GM18519 (cell line): ENCODE measurements at regions not wholly inside any gene's neighbourhood (a gene's known extent, or its start where the extent isn't known, plus 50 kb on each side); places are given as distances from the start of the nearest gene placed in this dataset.

Experiments
- ATAC-seq: cut with Tn5 transposase; IDR thresholded peaks from one replicate; pipeline ENCODE4 v1.9.1; 2021; ENCODE audit warnings: mild to moderate bottlenecking, moderate library complexity; ENCODE audit not compliant: unreplicated experiment, low FRiP score

- no peak for ATAC-seq
These were observed 918.1 kb upstream of the TMPRSS15 start for GRCh38 chr21:19321688-19322087.

GRCh38 chr21:19322360-19322759, 918.8 kb upstream of the TMPRSS15 start:
- no peak for ATAC-seq

- ATAC-seq = no peak
These were observed 923.1 kb upstream of the TMPRSS15 start for GRCh38 chr21:19326531-19327319.

GRCh38 chr21:19328954-19329353, 925.4 kb upstream of the TMPRSS15 start:
- no peak for ATAC-seq

- ATAC-seq = no peak
These were observed 936.7 kb upstream of the TMPRSS15 start for GRCh38 chr21:19340303-19340702.

GRCh38 chr21:19340954-19341353, 937.4 kb upstream of the TMPRSS15 start:
- no peak for ATAC-seq

GRCh38 chr21:19343711-19344110, 940.1 kb upstream of the TMPRSS15 start:
- peak; percentile 86 for ATAC-seq

- no peak for ATAC-seq
These were observed 946.7 kb upstream of the TMPRSS15 start for GRCh38 chr21:19350286-19350685.

- ATAC-seq = no peak
These were observed 949.7 kb upstream of the TMPRSS15 start for GRCh38 chr21:19353256-19353655.

- peak; percentile 84 for ATAC-seq
These were observed 965.4 kb upstream of the TMPRSS15 start for GRCh38 chr21:19368944-19369343.

GRCh38 chr21:19392390-19392789, 988.8 kb upstream of the TMPRSS15 start:
- no peak for ATAC-seq

- no peak for ATAC-seq
These were observed 996.7 kb upstream of the TMPRSS15 start for GRCh38 chr21:19400223-19400770.

GRCh38 chr21:19402870-19403269, 999.3 kb upstream of the TMPRSS15 start:
- ATAC-seq = no peak

- ATAC-seq = no peak
These were observed 1001.7 kb upstream of the TMPRSS15 start for GRCh38 chr21:19405326-19405725.

- ATAC-seq = no peak
These were observed 1017.0 kb upstream of the TMPRSS15 start for GRCh38 chr21:19420565-19420964.

GRCh38 chr21:19433623-19434022, 1030.0 kb upstream of the TMPRSS15 start:
- ATAC-seq = no peak

GRCh38 chr21:19440792-19441655, 1037.4 kb upstream of the TMPRSS15 start:
- ATAC-seq = no peak

- ATAC-seq = no peak
These were observed 1054.7 kb upstream of the TMPRSS15 start for GRCh38 chr21:19458295-19458694.

GRCh38 chr21:19461481-19462205, 1058.1 kb upstream of the TMPRSS15 start:
- no peak for ATAC-seq

GRCh38 chr21:19463966-19464365, 1060.4 kb upstream of the TMPRSS15 start:
- no peak for ATAC-seq
